ENCODE measurements at regions not wholly inside any gene's neighbourhood (a gene's known extent, or its start where the extent isn't known, plus 50 kb on each side); places are given as distances from the start of the nearest gene placed in this dataset.

DNA sequence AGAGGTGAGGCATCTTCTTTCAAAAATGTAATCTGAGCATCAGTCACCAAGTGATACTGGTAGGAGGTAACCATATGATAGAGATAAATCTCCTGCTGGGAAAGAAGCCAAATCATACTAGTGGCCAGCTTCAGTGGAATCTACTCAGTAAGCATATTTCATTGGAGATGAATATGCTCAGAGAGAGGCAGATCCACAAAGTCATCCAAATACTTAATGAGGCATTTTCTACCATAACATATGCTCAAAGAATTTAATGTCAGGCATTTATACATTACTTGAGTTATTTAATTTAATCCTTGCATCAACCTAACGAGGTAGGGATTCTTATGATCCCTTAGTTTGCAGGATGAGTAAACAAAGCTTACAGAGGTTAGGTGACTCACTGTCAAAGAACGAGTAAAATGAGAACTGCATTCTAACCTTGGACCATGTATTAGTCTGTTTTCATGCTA, 50.9 kb upstream of the DMRTA1 start:
- DNase-seq: no peak
- H3K56ac ChIP-seq (ENCODE audit: insufficient read length, low read depth, low read length): no peak overlapping the region
- H3K27ac ChIP-seq (ENCODE audit: insufficient read length, low read depth, low read length): no peak overlapping the region
- Mint-ChIP-seq H3K27ac (no peak overlapping the region), H3K4me1 (no peaks in the 10 kb centered on the region), H3K9me3 (peaks cover 4 to 7% of the 10 kb centered on the region in 2 experiments; a peak in 4 of 5 replicates), H3K27me3 (ENCODE audit: low read depth) (no peaks in the 10 kb centered on the region), H3K4me3 (no peak overlapping the region), H3K36me3 (ENCODE audit: insufficient read depth in 1 of 3, low read depth in 3 of 3) (peaks cover 0 to 2% (median 0%) of the 10 kb centered on the region in 3 experiments; a peak in 2 of 7 replicates)
- no peak overlapping the region for H3K23ac ChIP-seq (ENCODE audit: insufficient read length, low read depth, low read length)
- no peak overlapping the region for H2BK5ac ChIP-seq (ENCODE audit: insufficient read length, low read length)
- no peak overlapping the region for H4K8ac ChIP-seq (replicated peaks; ENCODE audit: insufficient read length, low read depth, low read length)
- H3K4me2 ChIP-seq (ENCODE audit: insufficient read depth, insufficient read length, low read length): no peak overlapping the region
- no peaks in the 10 kb centered on the region for H3K27me3 ChIP-seq (ENCODE audit: insufficient read depth, low read length)
- no peak overlapping the region for H2BK12ac ChIP-seq (ENCODE audit: insufficient read length, low read depth, low read length)
- no peaks in the 10 kb centered on the region for H3K79me2 ChIP-seq (ENCODE audit: insufficient read depth, low read length)
- no peak overlapping the region for H2BK20ac ChIP-seq (ENCODE audit: low read depth, low read length, poor library complexity, severe bottlenecking)
- H3K23me2 ChIP-seq (ENCODE audit: insufficient read length, low read depth, low read length, poor library complexity, severe bottlenecking): no peaks in the 10 kb centered on the region
- WGBS (ENCODE audit: extremely low coverage, insufficient read length, low lambda C conversion rate): no CpG with 5 or more reads among the region's 2 CpGs
- no peaks in the 10 kb centered on the region for H3K9me3 ChIP-seq (ENCODE audit: control insufficient read depth, low read depth, low read length)
- no peak overlapping the region for H2BK15ac ChIP-seq (ENCODE audit: low read depth, low read length)
- H3K4ac ChIP-seq (ENCODE audit: low read depth, low read length): no peak overlapping the region
- H4K20me1 ChIP-seq (ENCODE audit: control insufficient read depth, insufficient read depth, insufficient read length): no peaks in the 10 kb centered on the region
- no peak overlapping the region for H4K5ac ChIP-seq (ENCODE audit: insufficient read length, low read depth, low read length)
- H2AK5ac ChIP-seq (ENCODE audit: insufficient read length, low read length): no peak overlapping the region
- no peak overlapping the region for H3K14ac ChIP-seq (ENCODE audit: insufficient read depth, low read length)
- no peak overlapping the region for H3T11ph ChIP-seq (ENCODE audit: low read length)
- no peak for TF ChIP-seq CTCF (conservative IDR thresholded peaks at IDR 0.05)
- H2BK120ac ChIP-seq (ENCODE audit: low read depth, low read length, poor library complexity, severe bottlenecking): no peak overlapping the region
- H2AFZ ChIP-seq (ENCODE audit: low read length): no peak overlapping the region
- no peak overlapping the region for H3K9ac ChIP-seq (ENCODE audit: extremely low read depth, insufficient read length, low read length)
- H4K91ac ChIP-seq (ENCODE audit: insufficient read length, low read depth, low read length): no peak overlapping the region
- no peaks in the 10 kb centered on the region for H3K4me1 ChIP-seq (ENCODE audit: insufficient read depth, low read length)
- H3K18ac ChIP-seq (ENCODE audit: insufficient read length, low read depth, low read length): no peak overlapping the region
- no peaks in the 10 kb centered on the region for H3K79me1 ChIP-seq (ENCODE audit: insufficient read depth, low read depth, low read length, poor library complexity, severe bottlenecking)

All from H9 (cell line).